ENCODE measurements at regions not wholly inside any gene's neighbourhood (a gene's known extent, or its start where the extent isn't known, plus 50 kb on each side); places are given as distances from the start of the nearest gene placed in this dataset.

DNA sequence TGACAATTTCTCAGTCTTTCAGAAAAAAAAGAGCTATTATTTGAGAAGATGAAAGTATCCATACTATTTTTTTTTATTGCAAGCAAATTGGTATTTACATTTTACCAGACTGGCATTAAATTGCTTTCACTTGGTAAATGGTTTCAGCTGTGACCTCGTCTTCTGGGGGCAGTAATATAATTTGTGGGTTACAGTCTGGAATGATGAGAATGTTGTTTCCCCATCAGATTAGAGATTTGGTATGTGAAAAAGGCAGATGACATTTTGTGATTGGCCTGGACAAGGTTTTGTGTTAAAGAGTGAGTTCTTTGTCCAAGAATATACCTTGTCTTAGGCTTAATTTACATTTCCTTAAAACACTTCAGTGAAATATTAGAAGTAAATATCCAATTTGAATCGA lies 390.1 kb upstream of the ST6GAL2 start:
- no peak for DNase-seq (ENCODE audit: low read depth)
- TF ChIP-seq CTCF (IDR thresholded peaks at IDR 0.05; ENCODE audit: control insufficient read depth, insufficient read depth, low read depth, low read length, missing control alignments) = no peak
- no peak overlapping the region for H3K4me3 ChIP-seq (ENCODE audit: control insufficient read depth, low read depth, low read length)

DNA sequence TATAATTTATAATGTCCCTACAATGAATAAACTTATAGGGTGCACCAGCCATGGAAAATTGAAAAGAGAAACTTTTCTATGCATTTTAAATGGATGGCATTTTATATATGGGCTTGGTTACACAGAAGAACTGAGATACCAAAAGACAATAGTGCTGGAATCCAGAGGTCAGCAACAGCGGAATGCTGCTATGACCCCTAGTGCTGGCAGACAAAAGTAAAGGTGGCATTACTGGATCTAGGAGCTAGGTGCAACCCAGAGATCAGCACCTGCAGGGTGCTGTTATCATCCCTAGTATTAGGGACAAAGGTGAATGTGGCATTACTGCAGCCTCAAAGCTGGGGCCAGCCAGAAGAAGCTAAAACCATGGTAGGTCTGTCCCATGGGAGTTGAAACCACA lies 392.7 kb upstream of the ST6GAL2 start:
- no peak for DNase-seq (ENCODE audit: low read depth)
- TF ChIP-seq CTCF (IDR thresholded peaks at IDR 0.05; ENCODE audit: control insufficient read depth, insufficient read depth, low read depth, low read length, missing control alignments) = no peak
- no peak overlapping the region for H3K4me3 ChIP-seq (ENCODE audit: control insufficient read depth, low read depth, low read length)

DNA sequence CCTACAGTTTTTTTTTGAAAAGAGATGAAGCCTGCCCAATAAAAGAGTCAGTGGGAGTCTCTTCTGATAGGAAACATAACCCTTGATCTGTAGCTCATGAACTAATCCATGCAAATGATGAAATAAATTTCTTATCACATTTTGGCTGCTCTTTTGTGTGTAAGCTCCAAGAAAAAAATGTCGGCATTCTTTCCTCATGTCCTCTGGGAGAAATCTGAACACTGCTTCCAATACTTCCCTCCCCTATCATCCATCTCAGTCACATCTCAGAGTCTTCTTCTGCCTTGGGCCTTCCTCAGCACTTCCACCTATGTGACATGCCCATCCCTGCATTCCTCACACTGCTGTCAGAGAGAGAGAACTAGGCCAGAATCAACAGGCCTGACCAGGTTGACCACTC lies 395.7 kb upstream of the ST6GAL2 start:
- TF ChIP-seq CTCF (IDR thresholded peaks at IDR 0.05; ENCODE audit: control insufficient read depth, insufficient read depth, low read depth, low read length, missing control alignments) = no peak
- no peak overlapping the region for H3K4me3 ChIP-seq (ENCODE audit: control insufficient read depth, low read depth, low read length)
- DNase-seq (ENCODE audit: low read depth) = no peak

DNA sequence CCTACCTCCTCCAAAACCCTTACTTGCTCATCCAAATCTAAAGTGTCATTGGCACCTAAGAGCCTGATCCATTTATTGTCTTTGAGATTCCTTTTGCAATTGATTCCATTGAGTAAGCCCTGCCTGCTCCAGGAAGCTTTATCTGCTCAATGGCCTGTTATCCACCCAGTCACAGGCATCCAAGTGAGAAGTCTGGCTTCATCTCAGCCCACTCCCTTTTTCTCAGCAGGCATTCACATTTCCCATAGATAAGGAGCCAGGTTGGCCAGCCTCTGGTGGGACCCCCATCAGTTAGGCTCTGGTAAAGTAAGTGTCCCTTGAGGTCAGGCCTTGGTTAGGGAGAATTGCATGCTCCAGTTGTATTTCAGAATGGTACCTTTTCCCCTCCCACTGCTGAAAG lies 396.2 kb upstream of the ST6GAL2 start:
- TF ChIP-seq CTCF (IDR thresholded peaks at IDR 0.05; ENCODE audit: control insufficient read depth, insufficient read depth, low read depth, low read length, missing control alignments) = no peak
- no peak overlapping the region for H3K4me3 ChIP-seq (ENCODE audit: control insufficient read depth, low read depth, low read length)
- DNase-seq (ENCODE audit: low read depth) = no peak

DNA sequence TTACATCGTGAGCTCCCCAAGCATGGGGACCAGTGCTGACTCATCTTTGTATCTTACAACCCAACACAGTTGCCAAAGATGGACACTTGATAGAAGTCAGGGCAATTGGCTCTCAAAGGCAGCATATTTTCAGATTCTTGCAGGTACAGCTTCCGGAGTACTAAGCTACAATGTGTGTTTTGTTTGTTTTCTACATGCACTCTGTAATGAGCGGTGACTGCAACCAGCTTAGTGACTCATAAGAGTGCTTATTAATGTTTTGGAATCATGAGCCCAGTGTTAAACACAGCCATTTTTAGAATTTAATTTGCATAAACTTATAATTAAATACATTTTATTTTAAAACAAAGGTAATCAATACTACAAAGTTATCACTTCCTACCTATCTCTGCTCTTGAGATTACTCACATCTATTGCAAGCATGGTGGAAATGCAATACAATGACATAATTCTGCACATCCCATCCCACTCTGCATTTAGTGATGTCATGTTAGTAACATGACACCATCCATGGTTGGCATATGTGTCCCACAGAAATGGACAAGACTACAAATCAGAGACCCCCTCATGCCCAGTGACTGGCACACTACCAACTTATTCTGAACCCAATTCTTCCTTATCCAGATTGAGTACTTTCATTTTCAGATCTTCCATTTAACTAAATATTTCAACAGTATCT lies 399.8 kb upstream of the ST6GAL2 start:
- no peak for DNase-seq (ENCODE audit: low read depth)
- TF ChIP-seq CTCF (IDR thresholded peaks at IDR 0.05; ENCODE audit: control insufficient read depth, insufficient read depth, low read depth, low read length, missing control alignments) = no peak
- no peak overlapping the region for H3K4me3 ChIP-seq (ENCODE audit: control insufficient read depth, low read depth, low read length)

GRCh38 chr2:107290041-107290440 lies 404.1 kb upstream of the ST6GAL2 start:
- DNase-seq (ENCODE audit: low read depth) = no peak
- TF ChIP-seq CTCF (IDR thresholded peaks at IDR 0.05; ENCODE audit: control insufficient read depth, insufficient read depth, low read depth, low read length, missing control alignments) = no peak
- H3K4me3 ChIP-seq (ENCODE audit: control insufficient read depth, low read depth, low read length) = no peak overlapping the region

DNA sequence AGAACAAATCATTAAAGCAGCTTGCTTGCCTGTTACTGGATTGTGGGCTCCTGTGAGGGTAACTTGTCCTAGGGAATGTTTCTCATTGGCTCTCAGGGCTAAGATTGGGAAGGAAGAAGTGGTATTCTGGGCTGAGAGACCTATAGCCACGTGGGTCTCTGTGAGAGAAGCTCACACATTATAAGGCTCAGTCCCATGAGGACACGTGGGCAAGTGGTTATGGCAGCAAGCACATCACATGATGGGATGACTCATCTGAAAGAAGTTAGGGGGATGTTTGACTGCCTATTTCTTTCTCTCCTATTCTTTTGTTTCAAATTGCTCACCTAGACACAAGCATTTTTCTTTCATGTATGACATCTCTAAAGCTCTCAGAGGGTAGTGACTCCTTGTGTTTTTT lies 418.0 kb upstream of the ST6GAL2 start:
- no peak for DNase-seq (ENCODE audit: low read depth)
- no peak for TF ChIP-seq CTCF (IDR thresholded peaks at IDR 0.05; ENCODE audit: control insufficient read depth, insufficient read depth, low read depth, low read length, missing control alignments)
- no peak overlapping the region for H3K4me3 ChIP-seq (ENCODE audit: control insufficient read depth, low read depth, low read length)

Data from AG09309 (cell line).